Stimulated activated CD4-positive, alpha-beta T cell treated with anti-CD3 and anti-CD28 coated beads, Interleukin-12 subunit alpha, Interleukin-12 subunit beta, amount 100 ng/mL, for 4 hours (primary cell): ENCODE measurements at regions not wholly inside any gene's neighbourhood (a gene's known extent, or its start where the extent isn't known, plus 50 kb on each side); places are given as distances from the start of the nearest gene placed in this dataset.

Experiments
- DNase-seq: peaks from one replicate; pipeline ENCODE4 v3.0.0-alpha.2; 2020

- no peak for DNase-seq
Measured at GRCh38 chr1:93744299-93744988, 62.8 kb upstream of the BCAR3 start.

GRCh38 chr1:93743465-93743864 is 61.8 kb upstream of the BCAR3 start:
- no peak for DNase-seq

GRCh38 chr1:93740601-93741031 is 59.0 kb upstream of the BCAR3 start:
- DNase-seq: no peak

- DNase-seq: no peak
Measured at GRCh38 chr1:93740157-93740556, 58.5 kb upstream of the BCAR3 start.

GRCh38 chr1:93739472-93739871 is 57.8 kb upstream of the BCAR3 start:
- DNase-seq: no peak

GRCh38 chr1:93738926-93739325 is 57.3 kb upstream of the BCAR3 start:
- no peak for DNase-seq

- no peak for DNase-seq
Measured at GRCh38 chr1:93738075-93738622, 56.5 kb upstream of the BCAR3 start.

GRCh38 chr1:93735722-93736121 is 54.1 kb upstream of the BCAR3 start:
- DNase-seq: no peak

- no peak for DNase-seq
Measured at GRCh38 chr1:93734999-93735398, 53.4 kb upstream of the BCAR3 start.

GRCh38 chr1:93733340-93733739 is 51.7 kb upstream of the BCAR3 start:
- DNase-seq: no peak

GRCh38 chr1:93732514-93732913 is 50.9 kb upstream of the BCAR3 start:
- no peak for DNase-seq
